ENCODE measurements at regions not wholly inside any gene's neighbourhood (a gene's known extent, or its start where the extent isn't known, plus 50 kb on each side); places are given as distances from the start of the nearest gene placed in this dataset.

GRCh38 chr10:69749178-69750010 lies 52.3 kb upstream of the COL13A1 start:
- Mint-ChIP-seq H3K4me3 (no peak overlapping the region), H3K36me3 (ENCODE audit: insufficient read depth) (peaks cover 2% of the 10 kb centered on the region), H3K9me3 (no peaks in the 10 kb centered on the region), H3K27ac (ENCODE audit: low read depth) (no peak overlapping the region), H3K4me1 (no peaks in the 10 kb centered on the region), H3K27me3 (peaks cover 80% of the 10 kb centered on the region)
- ATAC-seq (replicated peaks; ENCODE audit: extremely low read depth, poor library complexity, severe bottlenecking) (no peak), DNase-seq (ENCODE audit: low spot score in 2 of 2) (no peak)

- Mint-ChIP-seq H3K4me1 (no peaks in the 10 kb centered on the region), H3K27ac (ENCODE audit: low read depth) (no peak overlapping the region), H3K9me3 (no peaks in the 10 kb centered on the region), H3K27me3 (peaks cover 74% of the 10 kb centered on the region), H3K36me3 (ENCODE audit: insufficient read depth) (peaks cover 2% of the 10 kb centered on the region), H3K4me3 (no peak overlapping the region)
- no peak for DNase-seq (ENCODE audit: low spot score in 2 of 2)
- no peak for ATAC-seq (replicated peaks; ENCODE audit: extremely low read depth, poor library complexity, severe bottlenecking)
These were observed 51.7 kb upstream of the COL13A1 start for GRCh38 chr10:69750011-69750373.

GRCh38 chr10:69750725-69751124 lies 51.0 kb upstream of the COL13A1 start:
- Mint-ChIP-seq H3K9me3 (no peaks in the 10 kb centered on the region), H3K4me3 (no peak overlapping the region), H3K4me1 (no peaks in the 10 kb centered on the region), H3K36me3 (ENCODE audit: insufficient read depth) (peaks cover 2% of the 10 kb centered on the region), H3K27ac (ENCODE audit: low read depth) (no peak overlapping the region), H3K27me3 (peaks cover 66% of the 10 kb centered on the region)
- DNase-seq (ENCODE audit: low spot score in 2 of 2) (no peak), ATAC-seq (replicated peaks; ENCODE audit: extremely low read depth, poor library complexity, severe bottlenecking) (no peak)

- Mint-ChIP-seq H3K36me3 (ENCODE audit: insufficient read depth) (peaks cover 2% of the 10 kb centered on the region), H3K4me3 (no peak overlapping the region), H3K27me3 (peaks cover 61% of the 10 kb centered on the region), H3K9me3 (no peaks in the 10 kb centered on the region), H3K4me1 (no peaks in the 10 kb centered on the region), H3K27ac (ENCODE audit: low read depth) (no peak overlapping the region)
- no peak for DNase-seq (ENCODE audit: low spot score in 2 of 2)
- no peak for ATAC-seq (replicated peaks; ENCODE audit: extremely low read depth, poor library complexity, severe bottlenecking)
These were observed 50.5 kb upstream of the COL13A1 start for GRCh38 chr10:69751214-69751613.
